ENCODE measurements at regions not wholly inside any gene's neighbourhood (a gene's known extent, or its start where the extent isn't known, plus 50 kb on each side); places are given as distances from the start of the nearest gene placed in this dataset.
"Not testable (repeated sequence)": the region's sequence is repeated elsewhere in the genome, so short reads cannot be mapped to it uniquely, and the experiment has no call there.

- H3K9me3 ChIP-seq (ENCODE audit: control insufficient read depth in 2 of 2, low read length in 2 of 2), result no peaks in the 10 kb centered on the region
- H3K36me3 ChIP-seq (ENCODE audit: control insufficient read depth in 2 of 2, insufficient read depth in 2 of 2, low read length in 2 of 2), result no peaks in the 10 kb centered on the region
- no peaks in the 10 kb centered on the region for H3K4me1 ChIP-seq (ENCODE audit: control insufficient read depth, insufficient read depth, low read length)
- H3K27me3 ChIP-seq (ENCODE audit: control insufficient read depth in 1 of 2, insufficient read depth in 2 of 2, low read length in 2 of 2), result no peaks in the 10 kb centered on the region
- H3K27ac ChIP-seq (ENCODE audit: low read length), result no peak overlapping the region
- H3K4me3 ChIP-seq (ENCODE audit: low read length in 2 of 2), result no peak overlapping the region
- no peak overlapping the region for H3K9ac ChIP-seq (ENCODE audit: low read length in 2 of 2)
Measured at GRCh38 chr6:4441981-4442434, 306.6 kb upstream of the ECI2 start.

DNA sequence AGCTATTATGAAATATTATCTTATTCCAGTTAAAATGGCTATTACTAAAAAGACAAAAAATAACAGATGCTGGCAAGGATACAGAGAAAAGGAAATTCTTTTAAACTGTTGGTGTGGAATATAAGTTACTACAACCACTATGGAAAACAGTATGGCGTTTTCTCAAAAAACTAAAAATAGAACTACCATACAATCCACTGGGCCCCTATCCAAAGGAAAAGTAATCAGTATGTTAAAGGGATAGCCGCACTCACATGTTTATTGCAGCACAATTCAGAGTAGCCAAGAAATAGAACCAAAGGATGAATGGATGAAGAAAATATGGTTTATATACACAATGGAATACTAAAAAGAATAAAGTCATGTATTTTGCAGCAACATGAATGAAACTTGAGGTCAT lies 303.8 kb upstream of the ECI2 start:
- H3K4me1 ChIP-seq (ENCODE audit: control insufficient read depth, insufficient read depth, low read length), result no peaks in the 10 kb centered on the region
- no peak overlapping the region for H3K9ac ChIP-seq (ENCODE audit: low read length in 2 of 2)
- H3K4me3 ChIP-seq (ENCODE audit: low read length in 2 of 2), result no peak overlapping the region
- no peaks in the 10 kb centered on the region for H3K36me3 ChIP-seq (ENCODE audit: control insufficient read depth in 2 of 2, insufficient read depth in 2 of 2, low read length in 2 of 2)
- H3K27ac ChIP-seq (ENCODE audit: low read length), result no peak overlapping the region
- no peaks in the 10 kb centered on the region for H3K27me3 ChIP-seq (ENCODE audit: control insufficient read depth in 1 of 2, insufficient read depth in 2 of 2, low read length in 2 of 2)
- H3K9me3 ChIP-seq (ENCODE audit: control insufficient read depth in 2 of 2, low read length in 2 of 2), result no peaks in the 10 kb centered on the region

- no peak overlapping the region for H3K9ac ChIP-seq (ENCODE audit: low read length in 2 of 2)
- H3K4me3 ChIP-seq (ENCODE audit: low read length in 2 of 2), result no peak overlapping the region
- no peaks in the 10 kb centered on the region for H3K4me1 ChIP-seq (ENCODE audit: control insufficient read depth, insufficient read depth, low read length)
- no peaks in the 10 kb centered on the region for H3K9me3 ChIP-seq (ENCODE audit: control insufficient read depth in 2 of 2, low read length in 2 of 2)
- H3K27me3 ChIP-seq (ENCODE audit: control insufficient read depth in 1 of 2, insufficient read depth in 2 of 2, low read length in 2 of 2), result no peaks in the 10 kb centered on the region
- H3K27ac ChIP-seq (ENCODE audit: low read length), result no peak overlapping the region
- no peaks in the 10 kb centered on the region for H3K36me3 ChIP-seq (ENCODE audit: control insufficient read depth in 2 of 2, insufficient read depth in 2 of 2, low read length in 2 of 2)
Measured at GRCh38 chr6:4437342-4437741, 302.0 kb upstream of the ECI2 start.

GRCh38 chr6:4435981-4436445 lies 300.6 kb upstream of the ECI2 start:
- H3K9ac ChIP-seq (ENCODE audit: low read length in 2 of 2), result no peak overlapping the region
- H3K4me1 ChIP-seq (ENCODE audit: control insufficient read depth, insufficient read depth, low read length), result no peaks in the 10 kb centered on the region
- no peaks in the 10 kb centered on the region for H3K27me3 ChIP-seq (ENCODE audit: control insufficient read depth in 1 of 2, insufficient read depth in 2 of 2, low read length in 2 of 2)
- H3K27ac ChIP-seq (ENCODE audit: low read length), result no peak overlapping the region
- H3K36me3 ChIP-seq (ENCODE audit: control insufficient read depth in 2 of 2, insufficient read depth in 2 of 2, low read length in 2 of 2), result no peaks in the 10 kb centered on the region
- H3K9me3 ChIP-seq (ENCODE audit: control insufficient read depth in 2 of 2, low read length in 2 of 2), result no peaks in the 10 kb centered on the region
- no peak overlapping the region for H3K4me3 ChIP-seq (ENCODE audit: low read length in 2 of 2)

DNA sequence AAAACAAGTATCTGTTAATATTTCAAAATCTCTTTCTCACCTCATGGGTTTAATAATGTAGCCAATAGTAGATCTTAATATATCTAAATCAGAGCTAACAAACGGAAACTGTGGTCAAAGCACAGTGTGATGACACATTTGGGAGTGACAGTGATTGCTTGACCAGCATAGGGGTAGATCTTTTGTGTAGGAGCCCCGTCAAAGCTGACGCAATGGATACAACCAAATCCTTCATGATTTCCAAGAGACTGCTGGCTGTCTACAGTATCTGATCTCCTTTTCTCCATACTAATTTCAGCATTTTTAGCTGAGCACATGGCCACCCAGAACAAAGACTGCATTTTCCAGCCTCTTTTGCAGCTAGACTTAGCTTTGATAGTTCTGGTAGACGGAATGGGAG lies 299.3 kb upstream of the ECI2 start:
- Histone ChIP-seq H3K36me3 (ENCODE audit: control insufficient read depth in 2 of 2, insufficient read depth in 2 of 2, low read length in 2 of 2) (no peaks in the 10 kb centered on the region), H3K4me3 (ENCODE audit: low read length in 2 of 2) (no peak overlapping the region), H3K4me1 (ENCODE audit: control insufficient read depth, insufficient read depth, low read length) (no peaks in the 10 kb centered on the region), H3K9me3 (ENCODE audit: control insufficient read depth in 2 of 2, low read length in 2 of 2) (peaks cover 0 to 3% of the 10 kb centered on the region in 2 donors), H3K27me3 (ENCODE audit: control insufficient read depth in 1 of 2, insufficient read depth in 2 of 2, low read length in 2 of 2) (no peaks in the 10 kb centered on the region), H3K9ac (ENCODE audit: low read length in 2 of 2) (no peak overlapping the region), H3K27ac (ENCODE audit: low read length) (no peak overlapping the region)

- H3K36me3 ChIP-seq (ENCODE audit: control insufficient read depth in 2 of 2, insufficient read depth in 2 of 2, low read length in 2 of 2), result no peaks in the 10 kb centered on the region
- H3K9me3 ChIP-seq (ENCODE audit: control insufficient read depth in 2 of 2, low read length in 2 of 2), result peaks cover 0 to 3% of the 10 kb centered on the region in 2 donors
- H3K27ac ChIP-seq (ENCODE audit: low read length), result no peak overlapping the region
- no peaks in the 10 kb centered on the region for H3K4me1 ChIP-seq (ENCODE audit: control insufficient read depth, insufficient read depth, low read length)
- H3K4me3 ChIP-seq (ENCODE audit: low read length in 2 of 2), result no peak overlapping the region
- H3K9ac ChIP-seq (ENCODE audit: low read length in 2 of 2), result no peak overlapping the region
- H3K27me3 ChIP-seq (ENCODE audit: control insufficient read depth in 1 of 2, insufficient read depth in 2 of 2, low read length in 2 of 2), result no peaks in the 10 kb centered on the region
Measured at GRCh38 chr6:4433199-4433598, 297.8 kb upstream of the ECI2 start.

DNA sequence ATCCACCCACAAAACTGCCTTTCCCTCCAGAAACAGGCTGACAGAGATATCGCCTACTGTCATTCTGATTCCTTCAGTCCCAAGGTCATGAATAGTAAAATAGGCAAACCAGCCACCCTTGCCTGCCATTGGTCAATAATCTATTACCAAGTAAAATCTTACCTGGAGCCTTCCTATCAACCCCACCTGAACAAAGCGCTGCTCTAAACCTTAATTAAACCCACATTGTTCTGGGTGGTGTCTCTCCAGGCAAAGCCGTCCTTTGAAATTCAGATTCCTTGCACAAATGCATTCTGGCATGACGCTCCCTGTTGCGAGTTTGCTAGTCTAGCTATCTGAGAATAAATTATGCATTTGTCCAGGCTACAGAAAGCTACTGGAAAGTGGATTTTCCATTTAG lies 291.6 kb upstream of the ECI2 start:
- H3K9ac ChIP-seq (ENCODE audit: low read length in 2 of 2), result no peak overlapping the region
- peaks cover 0 to 6% of the 10 kb centered on the region in 2 donors for H3K9me3 ChIP-seq (ENCODE audit: control insufficient read depth in 2 of 2, low read length in 2 of 2)
- H3K36me3 ChIP-seq (ENCODE audit: control insufficient read depth in 2 of 2, insufficient read depth in 2 of 2, low read length in 2 of 2), result no peaks in the 10 kb centered on the region
- no peak overlapping the region for H3K4me3 ChIP-seq (ENCODE audit: low read length in 2 of 2)
- no peak overlapping the region for H3K27ac ChIP-seq (ENCODE audit: low read length)
- H3K27me3 ChIP-seq (ENCODE audit: control insufficient read depth in 1 of 2, insufficient read depth in 2 of 2, low read length in 2 of 2), result no peaks in the 10 kb centered on the region
- H3K4me1 ChIP-seq (ENCODE audit: control insufficient read depth, insufficient read depth, low read length), result no peaks in the 10 kb centered on the region

DNA sequence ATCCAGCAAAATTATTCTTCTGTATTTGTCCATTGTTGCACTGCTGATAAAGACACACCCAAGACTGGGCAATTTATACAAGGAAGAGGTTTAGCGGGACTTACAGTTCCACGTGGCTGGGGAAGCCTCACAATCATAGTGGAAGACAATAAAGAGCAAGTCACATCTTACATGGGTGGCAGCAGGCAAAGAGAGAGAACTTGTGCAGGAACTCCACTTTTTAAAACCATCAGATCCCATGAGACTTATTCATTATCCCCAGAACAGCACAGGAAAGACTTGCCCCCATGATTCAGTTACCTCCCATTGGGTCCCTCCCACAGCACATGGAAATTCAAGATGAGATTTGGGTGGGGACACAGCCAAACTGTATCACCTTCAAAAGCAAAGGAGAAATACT lies 286.5 kb upstream of the ECI2 start:
- H3K36me3 ChIP-seq (ENCODE audit: control insufficient read depth in 2 of 2, insufficient read depth in 2 of 2, low read length in 2 of 2), result no peaks in the 10 kb centered on the region
- H3K9ac ChIP-seq (ENCODE audit: low read length in 2 of 2), result no peak overlapping the region
- peaks cover 0 to 3% of the 10 kb centered on the region in 2 donors for H3K9me3 ChIP-seq (ENCODE audit: control insufficient read depth in 2 of 2, low read length in 2 of 2)
- H3K4me3 ChIP-seq (ENCODE audit: low read length in 2 of 2), result no peak overlapping the region
- no peaks in the 10 kb centered on the region for H3K27me3 ChIP-seq (ENCODE audit: control insufficient read depth in 1 of 2, insufficient read depth in 2 of 2, low read length in 2 of 2)
- no peak overlapping the region for H3K27ac ChIP-seq (ENCODE audit: low read length)
- H3K4me1 ChIP-seq (ENCODE audit: control insufficient read depth, insufficient read depth, low read length), result no peaks in the 10 kb centered on the region

- H3K9ac ChIP-seq (ENCODE audit: low read length in 2 of 2), result no peak overlapping the region
- no peaks in the 10 kb centered on the region for H3K27me3 ChIP-seq (ENCODE audit: control insufficient read depth in 1 of 2, insufficient read depth in 2 of 2, low read length in 2 of 2)
- H3K4me3 ChIP-seq (ENCODE audit: low read length in 2 of 2), result no peak overlapping the region
- H3K4me1 ChIP-seq (ENCODE audit: control insufficient read depth, insufficient read depth, low read length), result no peaks in the 10 kb centered on the region
- H3K36me3 ChIP-seq (ENCODE audit: control insufficient read depth in 2 of 2, insufficient read depth in 2 of 2, low read length in 2 of 2), result no peaks in the 10 kb centered on the region
- H3K27ac ChIP-seq (ENCODE audit: low read length), result no peak overlapping the region
- H3K9me3 ChIP-seq (ENCODE audit: control insufficient read depth in 2 of 2, low read length in 2 of 2), result peaks cover 0 to 3% of the 10 kb centered on the region in 2 donors
Measured at GRCh38 chr6:4420160-4420865, 284.9 kb upstream of the ECI2 start.

- no peak overlapping the region for H3K27ac ChIP-seq (ENCODE audit: low read length)
- no peaks in the 10 kb centered on the region for H3K9me3 ChIP-seq (ENCODE audit: control insufficient read depth in 2 of 2, low read length in 2 of 2)
- H3K4me1 ChIP-seq (ENCODE audit: control insufficient read depth, insufficient read depth, low read length), result no peaks in the 10 kb centered on the region
- no peak overlapping the region for H3K4me3 ChIP-seq (ENCODE audit: low read length in 2 of 2)
- H3K36me3 ChIP-seq (ENCODE audit: control insufficient read depth in 2 of 2, insufficient read depth in 2 of 2, low read length in 2 of 2), result no peaks in the 10 kb centered on the region
- H3K9ac ChIP-seq (ENCODE audit: low read length in 2 of 2), result no peak overlapping the region
- no peaks in the 10 kb centered on the region for H3K27me3 ChIP-seq (ENCODE audit: control insufficient read depth in 1 of 2, insufficient read depth in 2 of 2, low read length in 2 of 2)
Measured at GRCh38 chr6:4415549-4415948, 280.2 kb upstream of the ECI2 start.

- not testable (repeated sequence) for H3K27me3 ChIP-seq (ENCODE audit: control insufficient read depth in 1 of 2, insufficient read depth in 2 of 2, low read length in 2 of 2); H3K4me1 ChIP-seq (ENCODE audit: control insufficient read depth, insufficient read depth, low read length); H3K4me3 ChIP-seq (ENCODE audit: low read length in 2 of 2); H3K36me3 ChIP-seq (ENCODE audit: control insufficient read depth in 2 of 2, insufficient read depth in 2 of 2, low read length in 2 of 2); H3K9me3 ChIP-seq (ENCODE audit: control insufficient read depth in 2 of 2, low read length in 2 of 2); H3K9ac ChIP-seq (ENCODE audit: low read length in 2 of 2); H3K27ac ChIP-seq (ENCODE audit: low read length)
Measured at GRCh38 chr6:4414078-4414477, 278.7 kb upstream of the ECI2 start.
